Midbrain (tissue), 1 donor: ENCODE measurements at regions not wholly inside any gene's neighbourhood (a gene's known extent, or its start where the extent isn't known, plus 50 kb on each side); places are given as distances from the start of the nearest gene placed in this dataset.

Experiments
- DNase-seq: peaks from one replicate; lab custom pipeline; 2025; lab: John Stamatoyannopoulos, UW

GRCh38 chr11:70820712-70821111 lies 422.4 kb downstream of the CTTN start:
- DNase-seq: no peak

GRCh38 chr11:70823771-70824170 lies 425.4 kb downstream of the CTTN start:
- DNase-seq: no peak

- DNase-seq: no peak
Observed at GRCh38 chr11:70824605-70825245, 426.4 kb downstream of the CTTN start.

GRCh38 chr11:70825893-70826540 lies 426.4 kb downstream of the SHANK2 start:
- no peak for DNase-seq

GRCh38 chr11:70826541-70827335 lies 425.6 kb downstream of the SHANK2 start:
- DNase-seq: peak; percentile 69

- DNase-seq: no peak
Observed at GRCh38 chr11:70828593-70829082, 423.7 kb downstream of the SHANK2 start.

GRCh38 chr11:70829134-70829885 lies 423.1 kb downstream of the SHANK2 start:
- DNase-seq: no peak

- no peak for DNase-seq
Observed at GRCh38 chr11:70829886-70830272, 422.5 kb downstream of the SHANK2 start.

- no peak for DNase-seq
Observed at GRCh38 chr11:70833011-70833410, 419.4 kb downstream of the SHANK2 start.

- DNase-seq: no peak
Observed at GRCh38 chr11:70833554-70833953, 418.8 kb downstream of the SHANK2 start.

- no peak for DNase-seq
Observed at GRCh38 chr11:70834277-70834940, 418.0 kb downstream of the SHANK2 start.

GRCh38 chr11:70834984-70835560 lies 417.3 kb downstream of the SHANK2 start:
- no peak for DNase-seq

GRCh38 chr11:70836071-70836470 lies 416.3 kb downstream of the SHANK2 start:
- no peak for DNase-seq

GRCh38 chr11:70838198-70838597 lies 414.2 kb downstream of the SHANK2 start:
- DNase-seq: no peak

GRCh38 chr11:70839851-70840250 lies 412.5 kb downstream of the SHANK2 start:
- DNase-seq: no peak

- no peak for DNase-seq
Observed at GRCh38 chr11:70841264-70841663, 411.1 kb downstream of the SHANK2 start.

- no peak for DNase-seq
Observed at GRCh38 chr11:70842256-70842655, 410.1 kb downstream of the SHANK2 start.

GRCh38 chr11:70842701-70843100 lies 409.7 kb downstream of the SHANK2 start:
- no peak for DNase-seq

- no peak for DNase-seq
Observed at GRCh38 chr11:70843906-70844305, 408.5 kb downstream of the SHANK2 start.

GRCh38 chr11:70844387-70844786 lies 408.0 kb downstream of the SHANK2 start:
- no peak for DNase-seq

GRCh38 chr11:70845591-70846041 lies 406.8 kb downstream of the SHANK2 start:
- no peak for DNase-seq
